ENCODE measurements at regions not wholly inside any gene's neighbourhood (a gene's known extent, or its start where the extent isn't known, plus 50 kb on each side); places are given as distances from the start of the nearest gene placed in this dataset.

DNA sequence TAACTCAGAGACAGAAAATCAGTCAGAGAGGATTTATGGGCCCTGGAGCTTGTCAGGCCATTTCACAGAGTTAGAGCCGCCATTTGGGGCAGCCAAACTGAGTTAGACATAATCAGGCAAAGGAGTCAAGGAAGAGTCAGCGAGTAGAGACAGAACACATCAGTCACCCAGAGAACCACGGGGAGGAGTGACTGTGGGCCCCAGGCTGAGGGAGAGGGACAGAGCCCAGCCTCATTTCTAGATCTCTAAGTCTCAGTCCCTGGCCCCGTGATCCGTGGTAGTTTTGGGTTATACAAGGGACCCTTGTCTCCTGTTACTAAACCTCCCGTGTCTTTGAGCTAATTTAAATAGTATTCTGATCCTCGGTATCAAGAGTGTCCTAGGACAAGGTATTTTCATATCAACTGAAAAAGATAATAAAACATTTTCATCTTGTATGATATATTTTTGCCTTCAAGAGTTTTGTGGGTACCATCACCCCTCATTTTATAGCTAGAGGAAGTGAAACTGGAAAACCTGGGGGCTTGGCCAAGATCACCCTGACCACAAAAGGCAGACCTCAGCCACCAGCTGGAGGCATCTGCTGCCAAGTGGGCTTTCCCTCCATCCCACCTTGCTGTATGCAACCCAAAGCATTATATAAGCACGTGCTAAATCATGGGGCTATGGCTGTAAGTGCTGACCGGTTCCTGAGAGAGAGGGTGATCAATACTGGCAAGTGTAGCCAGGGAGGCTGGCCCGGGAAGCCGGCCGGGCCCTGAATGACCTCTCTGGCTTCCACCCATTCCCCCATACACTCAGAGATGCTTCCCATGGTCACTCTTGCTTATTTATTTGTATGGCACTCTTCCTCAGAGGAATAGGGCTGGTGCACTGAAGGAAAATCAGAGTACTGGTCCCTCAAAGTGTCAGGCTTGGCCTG lies 204.1 kb downstream of the BCOR start:
- no peak for DNase-seq (ENCODE audit: low spot score)

DNA sequence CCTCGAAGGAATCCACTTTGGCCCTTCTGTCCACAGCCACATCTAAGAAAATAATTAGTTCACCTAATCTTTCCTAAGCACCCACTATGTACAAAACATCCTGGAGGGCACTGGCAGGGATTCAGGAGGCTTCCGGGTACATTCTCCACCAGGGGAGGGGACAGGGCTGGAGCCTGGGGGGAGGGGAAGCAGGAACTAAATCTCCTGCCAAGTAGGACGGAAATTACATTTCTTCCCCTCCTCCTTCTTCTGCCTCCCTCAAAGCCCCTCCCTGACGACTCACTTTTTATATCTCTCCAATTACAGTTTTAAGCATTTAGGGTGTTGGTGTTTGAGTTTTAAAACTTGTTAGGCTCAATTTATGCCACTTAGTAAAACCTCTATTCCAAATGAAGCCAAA lies 203.1 kb downstream of the BCOR start:
- DNase-seq (ENCODE audit: low spot score), result no peak

DNA sequence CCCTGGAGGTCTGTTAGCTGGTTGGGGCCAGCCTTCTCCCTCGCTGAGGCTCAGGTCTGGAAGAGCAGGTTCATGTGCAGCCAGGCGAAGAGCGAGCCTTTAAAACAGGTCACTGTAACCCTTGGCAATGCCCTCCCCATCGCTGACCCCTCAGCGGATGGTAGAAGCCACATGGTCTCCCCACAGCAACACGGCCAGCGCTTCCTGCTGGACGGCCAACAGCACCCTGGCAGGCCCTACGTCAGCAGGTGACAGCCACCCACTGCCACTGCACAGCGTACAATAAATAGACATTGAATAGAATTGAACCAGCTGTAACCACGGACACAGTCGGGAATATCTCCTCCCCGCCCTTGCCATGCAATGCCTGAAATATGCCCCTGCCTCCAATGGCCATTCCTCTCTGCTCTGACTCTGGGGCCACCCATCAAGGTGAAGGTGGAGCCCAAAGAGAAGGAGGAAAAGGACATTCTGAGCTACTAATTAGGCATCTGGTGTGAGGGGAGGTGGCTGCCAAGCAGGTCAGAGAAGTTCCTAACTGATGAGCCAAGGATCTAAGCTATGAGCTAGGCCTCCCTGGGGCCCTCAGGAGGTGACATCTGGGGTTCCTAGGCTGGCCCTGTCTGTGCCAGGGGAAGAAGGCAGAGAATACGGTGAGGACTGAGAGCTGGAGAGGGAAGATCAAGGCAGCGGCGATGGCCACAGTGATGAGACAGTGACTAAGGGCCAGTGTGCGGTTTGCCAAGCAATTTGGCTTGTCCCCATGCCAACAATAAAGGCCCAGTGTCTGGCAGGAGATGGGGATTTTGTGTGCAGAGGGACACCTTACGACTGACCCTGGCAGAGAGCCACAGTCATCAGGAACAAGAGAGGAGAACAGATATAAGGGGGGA lies 202.3 kb downstream of the BCOR start:
- no peak for DNase-seq (ENCODE audit: low spot score)

DNA sequence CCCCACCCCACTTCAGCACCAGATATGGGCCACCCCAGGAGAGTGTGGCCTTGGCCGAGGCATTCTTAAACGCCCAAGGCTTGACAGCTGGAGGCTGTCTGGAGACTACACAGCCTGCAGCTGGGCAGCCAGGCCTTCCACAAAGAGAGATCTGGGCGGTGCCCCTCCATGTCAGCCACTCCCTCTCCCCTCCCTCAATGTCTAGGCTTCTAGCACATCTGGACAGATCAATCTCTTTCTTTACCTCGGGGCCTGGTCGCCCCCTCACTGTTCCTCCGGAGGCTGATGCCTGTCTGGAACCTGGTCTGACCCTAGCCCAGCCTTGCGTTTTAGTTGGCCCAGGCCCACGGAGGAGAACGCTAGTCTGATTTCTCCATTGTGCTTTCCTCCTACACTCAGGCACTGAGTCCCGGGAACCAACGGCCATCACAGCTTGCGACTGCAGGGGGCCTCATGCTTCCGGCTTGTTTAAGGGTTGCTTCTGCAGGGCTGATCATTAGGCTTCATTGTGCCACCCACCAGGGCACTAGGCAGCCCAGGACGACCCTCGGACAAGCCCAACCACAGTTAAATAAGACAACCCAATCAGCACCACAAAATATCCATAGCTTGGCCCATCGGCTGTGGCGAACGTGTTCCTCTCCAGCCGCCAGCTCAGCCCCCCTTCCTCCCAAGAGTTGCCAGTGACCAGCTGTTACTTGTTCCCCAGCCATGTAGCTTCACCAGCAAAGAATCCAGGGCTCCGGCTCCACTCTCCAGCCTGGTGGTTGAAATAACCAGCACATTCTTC lies 200.6 kb downstream of the BCOR start:
- DNase-seq (ENCODE audit: low spot score), result no peak

DNA sequence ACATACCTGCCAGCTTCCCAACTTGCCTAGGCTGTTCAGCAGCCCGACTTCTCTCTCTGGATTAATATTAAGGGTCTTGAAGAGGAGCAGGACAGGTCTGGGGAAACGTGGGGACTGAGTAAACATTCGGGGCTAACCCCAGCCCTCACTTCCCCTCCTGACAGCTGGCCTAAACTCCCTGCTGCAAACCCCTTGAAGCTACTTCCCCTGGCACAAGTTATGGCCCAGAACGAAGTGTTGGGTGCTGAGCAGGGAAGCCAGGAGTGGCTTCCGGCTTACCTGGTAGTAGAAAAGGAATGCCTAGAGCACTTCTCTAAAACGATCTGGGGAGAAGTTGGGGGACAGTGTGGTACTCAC lies 200.0 kb downstream of the BCOR start:
- no peak for DNase-seq (ENCODE audit: low spot score)

DNA sequence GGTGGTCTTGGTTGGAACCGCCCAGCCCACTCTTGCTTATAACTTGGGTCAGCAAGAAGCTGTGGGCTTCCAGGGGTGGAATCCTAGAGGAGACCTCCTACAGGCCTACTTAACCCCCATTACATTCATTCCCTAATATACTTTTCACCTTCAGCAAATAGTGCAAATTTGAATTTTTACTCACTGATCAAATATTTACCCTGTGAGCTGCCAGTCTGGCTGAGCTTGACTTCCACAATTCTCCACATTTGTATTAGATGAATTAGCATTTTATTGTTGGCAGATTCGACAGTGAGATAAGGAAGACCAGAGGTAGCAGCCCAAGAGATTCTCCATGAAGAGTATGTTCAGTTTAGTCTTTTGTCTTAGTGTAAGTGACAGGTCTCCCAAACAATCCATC lies 199.6 kb downstream of the BCOR start:
- no peak for DNase-seq (ENCODE audit: low spot score)

DNA sequence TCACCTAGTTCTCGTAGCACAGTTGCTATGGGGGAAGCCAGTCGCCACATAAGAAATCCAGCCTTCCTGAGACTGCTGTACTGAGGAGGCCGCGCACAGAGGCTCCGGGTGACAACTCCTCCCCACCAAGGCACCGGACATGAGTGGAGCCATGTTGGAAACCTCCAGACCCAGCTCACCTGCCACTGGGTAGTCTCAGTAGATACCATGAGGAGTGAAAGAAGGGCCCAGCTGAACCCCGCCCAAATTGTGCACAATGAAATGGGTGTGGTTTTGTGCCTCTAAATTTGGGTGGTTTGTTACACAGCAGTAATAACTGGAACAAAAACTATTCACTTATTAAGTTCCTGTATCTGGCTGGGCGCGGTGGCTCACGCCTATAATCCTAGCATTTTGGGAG lies 198.7 kb downstream of the BCOR start:
- DNase-seq (ENCODE audit: low spot score), result no peak

DNA sequence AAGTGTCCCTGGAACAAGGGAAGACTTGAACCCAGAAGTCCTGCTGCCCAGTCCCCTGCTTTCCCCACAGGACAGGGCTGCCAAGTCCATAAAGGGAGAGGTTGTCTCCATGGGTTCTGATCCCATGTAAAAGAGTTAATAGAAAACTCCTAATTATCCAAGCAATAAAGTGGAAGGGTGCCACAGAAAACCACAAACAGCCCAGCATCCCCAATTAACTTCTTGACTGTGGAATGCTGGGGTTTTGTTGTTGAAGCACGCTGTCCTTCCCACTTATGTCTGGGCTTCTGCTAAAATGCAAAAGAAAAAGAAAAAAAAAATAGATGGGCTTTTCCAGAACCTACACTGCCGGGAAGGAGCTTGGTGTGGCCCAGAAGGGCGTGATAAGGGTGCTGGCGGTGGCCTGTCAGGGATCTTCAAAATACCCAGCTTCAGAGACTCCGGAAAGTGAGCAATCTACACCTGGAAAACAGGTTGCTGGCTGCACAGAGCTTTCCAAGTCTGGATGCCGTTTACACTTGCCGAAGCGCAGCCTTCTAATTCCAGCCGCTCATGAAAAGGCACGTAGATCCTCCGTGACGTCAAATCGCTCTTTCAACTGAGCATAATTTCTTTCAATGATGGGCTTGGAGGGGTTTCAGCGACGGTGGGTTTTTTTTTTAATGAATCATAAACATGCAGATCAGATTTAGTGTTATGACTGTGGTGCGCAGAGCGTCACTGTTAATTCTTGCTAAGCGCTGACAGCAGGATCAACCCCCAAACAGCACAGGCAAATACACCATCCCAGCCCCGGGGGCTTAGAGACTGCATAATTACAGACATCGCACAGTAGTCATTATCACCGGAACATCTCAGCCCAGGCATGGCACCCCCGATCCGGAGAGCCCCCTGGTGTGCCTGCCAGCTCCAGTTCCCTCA lies 197.6 kb downstream of the BCOR start:
- no peak for DNase-seq (ENCODE audit: low spot score)

DNA sequence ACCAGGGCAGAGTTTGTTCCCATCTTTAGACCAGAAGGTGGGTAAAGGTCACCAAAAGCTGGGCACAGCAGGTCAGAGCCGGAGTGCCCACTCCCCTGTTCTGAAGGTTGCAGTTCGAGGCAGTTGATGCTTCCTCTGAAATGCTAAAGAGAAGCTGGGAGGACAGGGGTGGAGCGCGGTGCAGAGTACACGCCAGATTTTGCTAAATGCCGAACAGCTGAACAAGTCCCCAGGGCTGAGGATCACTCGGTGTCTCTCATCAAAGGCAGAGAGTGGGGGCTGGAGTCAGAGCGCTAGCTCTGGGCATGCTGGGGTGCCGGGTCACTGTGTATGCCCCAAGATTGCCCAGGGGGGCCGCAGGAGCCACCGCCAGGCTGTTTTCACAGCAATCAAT lies 197.0 kb downstream of the BCOR start:
- DNase-seq (ENCODE audit: low spot score), result no peak

DNA sequence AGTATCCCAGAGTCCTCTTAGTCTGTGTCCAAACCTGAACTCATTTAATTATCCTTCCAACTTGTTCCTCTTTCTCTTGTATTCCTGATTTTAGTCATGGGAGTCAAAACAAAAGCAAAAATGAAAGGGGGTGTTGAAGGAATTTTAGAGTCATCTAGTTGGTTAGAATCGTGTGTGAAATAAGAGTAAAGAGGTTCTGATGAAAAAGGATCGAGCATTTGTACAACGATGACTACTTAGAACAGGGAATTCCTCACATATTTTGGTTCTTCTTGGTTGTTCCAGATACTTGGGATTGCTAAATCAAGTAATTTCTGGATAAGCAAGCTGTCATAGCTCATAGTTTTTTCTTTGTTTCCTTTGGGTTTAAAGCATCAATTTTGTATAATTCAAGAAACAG lies 194.4 kb downstream of the BCOR start:
- DNase-seq (ENCODE audit: low spot score), result no peak

DNA sequence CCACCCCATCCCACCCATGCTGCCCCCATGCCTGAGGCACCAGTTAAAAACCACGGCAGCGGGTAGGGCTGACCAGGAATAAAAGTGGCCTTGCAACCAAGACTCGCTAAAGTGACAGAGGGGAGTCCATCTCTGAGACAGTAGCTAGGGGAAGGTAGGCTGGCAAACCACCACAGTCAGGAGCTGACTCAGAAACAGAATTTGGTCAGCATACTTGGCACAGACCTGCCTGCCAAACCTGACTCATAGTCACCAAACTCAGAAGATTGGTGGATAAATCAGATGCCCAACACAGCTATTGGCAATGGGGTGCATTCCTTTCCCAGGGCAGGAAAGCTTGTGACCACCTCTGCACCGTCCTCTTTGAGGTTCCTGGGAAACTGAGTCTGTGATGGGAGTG lies 193.8 kb downstream of the BCOR start:
- peak; percentile 16 for DNase-seq (ENCODE audit: low spot score)

DNA sequence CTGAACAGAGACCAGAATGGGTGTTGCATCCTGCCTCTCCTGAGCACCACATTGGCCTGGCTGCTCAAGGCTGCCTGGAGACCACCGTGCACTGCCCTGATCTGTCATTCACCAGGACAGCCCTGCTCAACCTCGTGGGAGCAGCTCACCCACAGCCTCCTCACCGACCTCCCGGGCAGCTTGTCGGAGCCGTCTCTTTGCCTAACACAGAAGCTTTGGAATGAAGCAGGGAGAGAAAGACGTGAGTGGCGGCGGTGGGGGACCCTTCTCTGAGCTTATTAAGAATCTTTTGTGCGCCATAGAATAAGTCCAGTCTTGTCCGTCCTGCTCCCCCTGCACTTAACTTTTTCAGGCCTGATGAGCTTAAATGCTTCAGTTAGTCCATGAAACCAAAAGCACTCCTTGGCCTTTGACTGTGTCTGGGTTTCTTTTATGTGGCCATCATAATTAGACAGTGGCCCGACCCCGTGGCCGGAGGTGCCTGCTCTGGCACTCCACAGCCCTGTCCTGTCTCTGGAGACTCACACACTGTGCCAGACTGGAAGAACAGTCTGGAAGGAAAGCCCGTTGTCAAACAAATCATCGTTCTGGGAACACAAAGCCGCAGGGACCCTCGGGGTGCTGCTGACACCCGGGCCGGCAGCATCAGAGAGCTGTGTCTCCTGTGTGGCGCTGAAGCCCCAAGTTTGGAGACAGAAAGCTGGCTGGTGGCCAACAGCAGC lies 192.8 kb downstream of the BCOR start:
- no peak for DNase-seq (ENCODE audit: low spot score)

DNA sequence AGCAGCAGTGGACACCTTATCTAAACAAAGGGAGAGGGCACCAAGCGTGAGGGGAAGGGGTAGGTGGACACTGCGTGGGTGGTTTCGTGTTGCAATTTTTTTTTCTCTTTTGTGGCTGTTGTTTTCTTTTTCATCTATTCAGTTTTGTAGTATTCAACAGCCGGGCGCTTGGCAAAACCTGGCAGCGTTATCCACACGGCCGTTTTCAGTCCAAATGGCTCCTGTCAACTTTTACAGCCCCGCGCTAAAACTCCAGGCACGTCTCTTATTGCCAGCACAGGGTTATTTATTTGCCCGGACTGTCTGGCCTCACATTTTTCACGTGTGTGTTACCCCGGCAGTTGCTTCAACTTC lies 192.2 kb downstream of the BCOR start:
- DNase-seq (ENCODE audit: low spot score), result no peak

DNA sequence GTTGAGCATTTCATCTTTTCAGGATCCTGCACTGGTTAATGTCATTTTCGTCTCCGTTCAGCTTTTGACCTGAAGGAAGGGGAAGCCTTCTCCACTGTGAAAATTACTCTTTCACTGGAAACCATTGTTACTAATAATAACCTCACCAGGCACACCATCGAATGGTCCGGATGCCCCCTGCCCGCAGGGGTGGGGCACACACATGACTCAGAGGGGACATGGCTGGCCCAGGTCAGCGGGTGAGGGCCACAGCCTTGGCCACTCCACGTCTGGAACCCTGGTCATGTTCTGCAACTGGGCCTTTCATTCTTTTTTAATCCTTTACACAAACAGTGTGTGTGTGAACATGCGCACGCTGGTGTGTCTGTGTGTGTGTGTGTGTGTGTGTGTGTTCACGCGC lies 191.8 kb downstream of the BCOR start:
- DNase-seq (ENCODE audit: low spot score), result no peak

DNA sequence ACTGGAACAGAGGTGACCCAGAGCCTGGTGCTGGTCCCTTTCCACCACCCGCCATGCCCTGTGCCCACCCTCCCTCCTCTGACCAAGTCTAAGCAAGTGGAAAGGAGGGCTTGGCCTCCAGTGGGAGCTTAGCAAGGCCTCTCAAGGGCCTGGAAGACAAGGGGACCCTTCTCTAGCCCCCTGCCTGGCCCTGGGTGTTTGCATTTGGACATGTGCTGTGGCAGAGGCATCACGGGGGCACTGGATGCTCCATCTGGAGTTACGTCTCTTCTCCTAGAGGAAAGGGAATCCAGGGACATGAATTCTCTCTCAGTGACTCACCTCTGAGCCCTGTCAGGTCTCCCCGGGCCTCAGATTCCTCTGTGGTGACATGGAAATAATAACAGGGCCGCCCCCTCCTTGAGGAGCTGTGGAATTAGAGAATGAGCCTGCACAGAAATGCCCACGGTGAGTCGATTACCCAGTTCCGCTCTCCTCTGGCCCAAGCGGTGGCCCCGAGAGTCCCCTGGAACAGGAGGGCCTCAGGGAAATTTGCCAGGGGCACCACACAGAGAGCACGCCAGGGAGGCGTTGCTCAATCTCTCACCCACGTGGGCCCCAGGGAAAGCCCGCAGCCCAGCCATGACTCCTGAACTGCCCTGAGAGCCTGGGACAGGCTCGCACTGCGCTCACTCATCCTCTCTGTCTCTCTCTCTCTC lies 189.6 kb downstream of the BCOR start:
- peak; percentile 89 for DNase-seq (ENCODE audit: low spot score)

DNA sequence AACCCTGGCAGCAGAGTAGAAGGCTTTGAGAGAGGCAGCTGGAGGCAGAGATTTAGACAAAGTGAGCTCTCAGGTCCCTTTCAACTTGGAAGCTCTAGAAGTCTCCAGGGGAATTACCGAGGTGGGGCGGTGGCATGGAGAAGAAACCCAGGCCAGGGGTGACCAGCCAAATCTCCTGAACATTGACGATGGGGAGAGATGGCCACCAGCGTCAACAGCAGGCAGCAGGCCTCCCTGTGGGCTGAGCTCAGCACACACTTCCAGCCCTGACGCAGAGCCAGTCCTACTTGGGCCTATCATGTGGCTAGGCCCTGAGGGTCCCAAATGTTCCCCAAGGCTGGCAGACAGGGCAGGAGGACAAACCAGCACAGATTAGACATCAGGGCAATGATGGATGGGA lies 187.8 kb downstream of the BCOR start:
- DNase-seq (ENCODE audit: low spot score), result no peak

DNA sequence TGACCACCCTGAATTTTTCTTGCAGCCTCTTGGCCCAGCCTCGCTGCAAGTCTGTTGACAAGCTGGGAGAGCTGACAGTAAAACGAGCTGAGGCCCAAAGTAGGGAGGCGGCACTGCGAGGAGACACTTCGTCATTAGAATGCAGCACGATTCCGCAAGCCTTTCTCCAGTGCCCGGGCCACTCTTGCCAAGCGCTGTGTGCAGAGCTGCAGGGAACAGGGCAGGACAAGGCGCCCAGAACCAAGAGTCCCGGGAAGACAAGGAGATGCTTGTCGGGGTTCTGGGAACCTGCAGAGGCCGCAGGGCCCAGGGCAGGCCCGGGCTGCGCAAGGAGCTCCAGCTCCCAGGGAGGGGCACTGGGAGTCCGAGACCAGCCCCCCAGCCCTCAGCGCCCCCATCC lies 187.1 kb downstream of the BCOR start:
- DNase-seq (ENCODE audit: low spot score), result no peak

DNA sequence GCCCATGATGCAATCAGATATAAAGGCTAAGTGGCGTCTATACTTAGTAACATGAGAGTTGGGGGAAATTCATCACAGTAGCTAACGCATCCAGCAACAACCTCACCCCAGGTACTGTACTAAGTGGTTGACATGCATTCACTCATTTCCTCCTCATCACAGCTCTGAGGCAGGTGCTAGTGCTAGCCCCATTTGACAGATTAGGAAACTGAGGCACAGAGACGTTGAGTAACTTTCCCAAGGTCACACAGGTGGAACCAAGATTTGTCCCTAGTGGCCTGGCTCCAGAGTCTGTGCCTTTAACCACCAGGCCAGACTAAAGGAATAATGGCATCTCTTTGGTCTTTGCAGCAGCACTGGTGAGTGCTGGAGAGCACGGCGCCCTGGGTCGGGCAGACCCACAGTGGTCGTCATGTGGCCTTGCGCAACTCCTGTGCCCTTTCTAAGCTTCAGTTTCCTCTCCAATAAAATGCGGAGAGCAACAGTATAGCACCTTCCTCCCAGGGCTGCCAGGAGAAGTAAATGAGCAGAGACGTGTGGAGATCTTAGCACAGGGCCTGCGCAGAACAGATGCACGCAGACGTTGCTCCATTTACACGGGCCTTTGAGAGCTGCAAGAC lies 186.4 kb downstream of the BCOR start:
- no peak for DNase-seq (ENCODE audit: low spot score)

DNA sequence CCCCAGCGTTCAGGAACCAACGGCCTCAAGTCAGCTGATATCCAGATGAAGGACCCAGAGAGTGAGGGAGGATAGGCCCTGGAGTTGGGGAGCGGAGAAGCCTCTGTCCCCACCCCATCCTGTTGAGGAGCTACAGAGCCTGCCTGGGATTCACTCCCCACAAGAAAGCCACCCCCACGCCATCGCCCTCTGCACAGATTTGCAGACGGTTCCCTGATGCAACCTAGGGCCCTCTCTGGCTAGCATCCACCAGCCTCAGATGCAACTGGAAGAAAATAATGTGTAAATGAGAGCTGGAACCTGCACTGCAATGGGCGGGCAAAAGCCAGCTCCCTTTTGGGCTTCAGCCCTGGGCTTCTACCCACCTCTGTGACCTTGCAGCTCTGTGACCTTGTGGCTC lies 185.6 kb downstream of the BCOR start:
- no peak for DNase-seq (ENCODE audit: low spot score)

DNA sequence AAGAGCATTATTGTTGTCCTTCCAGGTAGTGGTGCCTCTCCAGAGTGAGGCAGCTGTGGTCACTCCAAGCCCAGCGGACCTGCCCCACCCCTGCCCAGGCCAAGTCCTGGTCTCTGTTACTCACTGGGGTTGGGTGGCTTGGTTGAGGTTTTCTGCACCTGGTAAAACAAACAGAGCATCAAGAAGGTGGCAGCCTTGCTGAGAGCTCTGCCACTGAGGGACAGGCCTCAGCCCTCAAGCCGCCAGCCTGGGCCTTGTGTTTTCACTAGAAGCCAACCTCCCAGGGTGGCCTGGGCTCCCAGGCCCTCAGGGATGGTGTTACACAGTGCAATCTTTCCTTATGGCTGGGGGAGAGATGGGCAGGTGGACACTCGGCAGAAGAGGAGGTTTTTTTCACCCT lies 182.7 kb downstream of the BCOR start:
- no peak for DNase-seq (ENCODE audit: low spot score)
